DND-41 (cell line): ENCODE measurements at regions not wholly inside any gene's neighbourhood (a gene's known extent, or its start where the extent isn't known, plus 50 kb on each side); places are given as distances from the start of the nearest gene placed in this dataset.

Experiments used
- EZH2 ChIP-seq: IDR thresholded peaks from 3 replicates; pipeline ENCODE4 v1.6.1; 2012; ENCODE audit warnings: borderline replicate concordance, low read depth, mild to moderate bottlenecking, moderate library complexity, low read length, inconsistent platforms; ENCODE audit not compliant: severe bottlenecking
- TF ChIP-seq, protein P1 (sequence below): IDR thresholded peaks from 2 replicates; pipeline ENCODE4 v1.5.1; 2012; ENCODE audit warnings: borderline replicate concordance, low read length, moderate library complexity, mild to moderate bottlenecking; ENCODE audit not compliant: poor library complexity, severe bottlenecking; ENCODE audit errors: extremely low read depth

DNA sequence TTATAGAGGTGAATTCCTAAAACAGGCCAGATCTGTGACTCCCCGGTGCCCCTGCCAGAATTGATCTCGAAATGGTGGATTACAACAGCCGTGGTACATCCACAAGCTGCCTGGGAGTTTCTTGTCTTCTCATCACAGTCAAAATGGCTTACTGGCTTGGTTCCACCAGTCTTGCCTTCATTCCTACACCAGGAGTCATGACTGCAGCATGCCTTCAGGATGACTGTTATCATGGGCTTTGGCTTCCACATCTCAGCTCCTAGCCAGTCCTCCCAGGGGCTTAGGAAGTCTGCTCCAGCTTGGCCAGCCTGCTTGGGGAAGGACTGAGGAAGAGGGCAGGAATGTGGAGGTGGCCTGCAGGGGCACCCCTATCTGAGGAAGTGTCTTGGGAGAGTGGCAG, 132.9 kb upstream of the NR3C1 start:
- TF ChIP-seq, protein P1, sequence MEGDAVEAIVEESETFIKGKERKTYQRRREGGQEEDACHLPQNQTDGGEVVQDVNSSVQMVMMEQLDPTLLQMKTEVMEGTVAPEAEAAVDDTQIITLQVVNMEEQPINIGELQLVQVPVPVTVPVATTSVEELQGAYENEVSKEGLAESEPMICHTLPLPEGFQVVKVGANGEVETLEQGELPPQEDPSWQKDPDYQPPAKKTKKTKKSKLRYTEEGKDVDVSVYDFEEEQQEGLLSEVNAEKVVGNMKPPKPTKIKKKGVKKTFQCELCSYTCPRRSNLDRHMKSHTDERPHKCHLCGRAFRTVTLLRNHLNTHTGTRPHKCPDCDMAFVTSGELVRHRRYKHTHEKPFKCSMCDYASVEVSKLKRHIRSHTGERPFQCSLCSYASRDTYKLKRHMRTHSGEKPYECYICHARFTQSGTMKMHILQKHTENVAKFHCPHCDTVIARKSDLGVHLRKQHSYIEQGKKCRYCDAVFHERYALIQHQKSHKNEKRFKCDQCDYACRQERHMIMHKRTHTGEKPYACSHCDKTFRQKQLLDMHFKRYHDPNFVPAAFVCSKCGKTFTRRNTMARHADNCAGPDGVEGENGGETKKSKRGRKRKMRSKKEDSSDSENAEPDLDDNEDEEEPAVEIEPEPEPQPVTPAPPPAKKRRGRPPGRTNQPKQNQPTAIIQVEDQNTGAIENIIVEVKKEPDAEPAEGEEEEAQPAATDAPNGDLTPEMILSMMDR = no peak
- TF ChIP-seq EZH2 = no peak
